Thoracic aorta (tissue), 2 donors: ENCODE measurements at regions not wholly inside any gene's neighbourhood (a gene's known extent, or its start where the extent isn't known, plus 50 kb on each side); places are given as distances from the start of the nearest gene placed in this dataset.

Experiments
- ATAC-seq: fragments of 150-250 bp; one replicate; pipeline ENCODE4 v1.8.0; 2017; ENCODE audit warnings: low read depth; ENCODE audit not compliant: insufficient number of reproducible peaks, low FRiP score
- DNase-seq: peaks from one replicate; pipeline ENCODE4 v3.0.0-alpha.2; 2020; ENCODE audit warnings: low spot score
- H3K27ac ChIP-seq, 2 donors: fragments of 200-600 bp; sonication (generic); 1 replicate in 1 of 2; 2 replicates in 1 of 2; pipeline ENCODE4 v1.5.1; 2016; ENCODE audit warnings: mild to moderate bottlenecking in 2 of 2, moderate library complexity in 2 of 2
- H3K27me3 ChIP-seq: fragments of 200-600 bp; sonication (generic); replicated peaks from 2 replicates; pipeline ENCODE4 v1.6.0; 2016; ENCODE audit warnings: mild to moderate bottlenecking; ENCODE audit not compliant: insufficient read depth
- H3K36me3 ChIP-seq: fragments of 200-600 bp; sonication (generic); one replicate; pipeline ENCODE4 v1.5.1; 2016
- H3K4me1 ChIP-seq, 2 donors: fragments of 200-600 bp; sonication (generic); 1 replicate in 1 of 2; 2 replicates in 1 of 2; pipeline versions ENCODE4 v1.5.1 to v1.6.0; 2016; ENCODE audit warnings: low read depth in 2 of 2, mild to moderate bottlenecking in 1 of 2; ENCODE audit not compliant: control insufficient read depth in 1 of 2
- H3K4me3 ChIP-seq: fragments of 200-600 bp; sonication (generic); 2 replicates; pipeline ENCODE4 v1.5.1; 2016; ENCODE audit warnings: mild to moderate bottlenecking
- H3K9me3 ChIP-seq: fragments of 200-600 bp; sonication (generic); 2 replicates; pipeline ENCODE4 v1.5.1; 2016
- TF ChIP-seq, protein P1 (sequence below): fragments of 200-600 bp; sonication (generic); IDR thresholded peaks from one replicate; pipeline ENCODE4 v1.5.1; 2019; ENCODE audit warnings: antibody characterized with exemption

DNA sequence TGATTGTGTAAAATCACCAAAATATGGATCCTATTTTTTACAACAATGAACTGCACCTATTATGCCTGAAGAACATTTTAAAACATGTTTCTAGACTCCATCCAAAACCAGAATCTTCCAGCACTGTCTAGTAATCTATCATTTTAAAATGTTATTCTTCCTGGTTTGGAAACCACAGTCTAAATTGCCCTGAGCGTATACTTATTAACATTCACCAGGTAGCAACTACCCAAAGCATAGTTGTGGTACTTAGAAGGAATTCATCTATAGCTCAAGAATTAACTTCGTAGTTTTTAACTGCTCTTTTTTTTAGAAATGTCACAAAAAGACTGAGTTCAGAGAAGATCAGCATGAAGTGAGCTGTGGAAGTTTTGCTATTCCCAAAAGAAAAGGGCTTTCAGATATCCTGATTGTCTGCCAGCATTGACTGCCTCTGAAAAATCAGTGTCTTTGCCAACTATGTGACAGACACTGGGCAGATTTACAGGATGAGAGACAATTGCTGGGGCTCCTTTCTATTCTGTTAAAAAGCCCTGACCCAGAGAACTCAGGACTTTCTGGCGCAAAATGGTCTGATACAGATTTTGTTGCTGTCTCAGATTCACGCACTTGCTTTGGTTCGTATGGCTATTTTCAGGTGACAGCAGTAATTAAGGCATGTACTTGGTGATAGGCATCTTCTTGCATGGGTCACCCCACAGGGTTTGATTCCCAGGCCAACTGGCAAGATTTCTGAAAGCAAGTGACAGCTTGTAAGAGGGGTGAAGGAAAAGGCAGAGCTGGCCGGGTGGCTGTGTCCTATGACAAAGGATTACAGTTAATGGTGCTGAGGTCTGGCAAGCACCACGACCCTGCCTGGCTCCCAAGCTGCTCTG, 152.5 kb upstream of the RAI14 start:
- Histone ChIP-seq H3K4me3 (no peak overlapping the region), H3K36me3 (no peaks in the 10 kb centered on the region), H3K9me3 (no peaks in the 10 kb centered on the region), H3K4me1 (peaks cover 44 to 63% of the 10 kb centered on the region in 2 donors), H3K27me3 (no peaks in the 10 kb centered on the region), H3K27ac (peak overlapping the region; percentile 83 to 86)
- TF ChIP-seq, protein P1, sequence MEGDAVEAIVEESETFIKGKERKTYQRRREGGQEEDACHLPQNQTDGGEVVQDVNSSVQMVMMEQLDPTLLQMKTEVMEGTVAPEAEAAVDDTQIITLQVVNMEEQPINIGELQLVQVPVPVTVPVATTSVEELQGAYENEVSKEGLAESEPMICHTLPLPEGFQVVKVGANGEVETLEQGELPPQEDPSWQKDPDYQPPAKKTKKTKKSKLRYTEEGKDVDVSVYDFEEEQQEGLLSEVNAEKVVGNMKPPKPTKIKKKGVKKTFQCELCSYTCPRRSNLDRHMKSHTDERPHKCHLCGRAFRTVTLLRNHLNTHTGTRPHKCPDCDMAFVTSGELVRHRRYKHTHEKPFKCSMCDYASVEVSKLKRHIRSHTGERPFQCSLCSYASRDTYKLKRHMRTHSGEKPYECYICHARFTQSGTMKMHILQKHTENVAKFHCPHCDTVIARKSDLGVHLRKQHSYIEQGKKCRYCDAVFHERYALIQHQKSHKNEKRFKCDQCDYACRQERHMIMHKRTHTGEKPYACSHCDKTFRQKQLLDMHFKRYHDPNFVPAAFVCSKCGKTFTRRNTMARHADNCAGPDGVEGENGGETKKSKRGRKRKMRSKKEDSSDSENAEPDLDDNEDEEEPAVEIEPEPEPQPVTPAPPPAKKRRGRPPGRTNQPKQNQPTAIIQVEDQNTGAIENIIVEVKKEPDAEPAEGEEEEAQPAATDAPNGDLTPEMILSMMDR, result no peak
- no peak for DNase-seq
- no peak for ATAC-seq

DNA sequence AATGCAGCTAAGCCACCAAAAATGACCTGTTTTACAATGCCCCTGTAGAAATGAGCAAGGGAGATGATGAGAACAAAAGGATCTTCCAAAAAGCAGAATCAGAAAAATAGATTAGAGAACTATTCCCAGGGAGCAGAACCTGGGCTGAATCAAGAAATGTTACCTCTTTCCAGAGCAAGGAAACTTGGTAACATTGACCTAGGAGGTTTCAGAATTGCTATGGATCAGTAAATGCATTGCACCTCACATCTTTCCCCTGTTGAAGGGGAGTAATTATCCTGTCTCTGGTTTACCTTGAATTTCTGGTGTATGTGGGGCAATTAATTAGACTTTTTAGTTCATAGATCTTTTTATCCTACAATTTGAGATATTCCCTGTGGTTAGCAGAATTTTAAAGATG, 151.2 kb upstream of the RAI14 start:
- ATAC-seq, result no peak
- H3K27ac ChIP-seq, result peak overlapping the region; percentile 83 to 86
- H3K4me3 ChIP-seq, result no peak overlapping the region
- H3K36me3 ChIP-seq, result no peaks in the 10 kb centered on the region
- TF ChIP-seq, protein P1, result no peak
- H3K4me1 ChIP-seq, result peaks cover 33 to 53% of the 10 kb centered on the region in 2 donors
- DNase-seq, result no peak
- no peaks in the 10 kb centered on the region for H3K27me3 ChIP-seq
- H3K9me3 ChIP-seq, result no peaks in the 10 kb centered on the region

DNA sequence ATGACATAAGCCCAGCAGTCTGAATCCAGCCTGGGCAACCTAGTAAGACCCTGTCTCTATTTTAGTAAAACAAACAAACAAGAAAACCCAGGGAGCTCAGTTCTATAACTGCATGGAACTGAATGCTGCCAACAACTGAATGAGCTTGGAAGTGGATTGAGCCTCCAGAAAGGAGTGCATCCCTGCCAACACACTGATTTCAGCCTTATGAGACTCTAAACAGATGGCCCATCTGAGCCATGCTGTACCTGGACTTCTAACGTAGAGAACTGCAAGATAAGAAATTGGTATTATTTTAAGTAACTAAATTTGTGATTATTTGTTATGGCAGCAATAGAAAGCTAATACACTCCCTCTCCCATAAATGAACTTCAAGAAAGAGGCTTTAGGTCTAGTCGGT, 150.4 kb upstream of the RAI14 start:
- TF ChIP-seq, protein P1, result no peak
- H3K27me3 ChIP-seq, result no peaks in the 10 kb centered on the region
- peak overlapping the region; percentile 83 to 86 for H3K27ac ChIP-seq
- H3K36me3 ChIP-seq, result no peaks in the 10 kb centered on the region
- H3K4me3 ChIP-seq, result no peak overlapping the region
- no peaks in the 10 kb centered on the region for H3K9me3 ChIP-seq
- DNase-seq (no peak), ATAC-seq (no peak)
- peaks cover 26 to 51% of the 10 kb centered on the region in 2 donors for H3K4me1 ChIP-seq

DNA sequence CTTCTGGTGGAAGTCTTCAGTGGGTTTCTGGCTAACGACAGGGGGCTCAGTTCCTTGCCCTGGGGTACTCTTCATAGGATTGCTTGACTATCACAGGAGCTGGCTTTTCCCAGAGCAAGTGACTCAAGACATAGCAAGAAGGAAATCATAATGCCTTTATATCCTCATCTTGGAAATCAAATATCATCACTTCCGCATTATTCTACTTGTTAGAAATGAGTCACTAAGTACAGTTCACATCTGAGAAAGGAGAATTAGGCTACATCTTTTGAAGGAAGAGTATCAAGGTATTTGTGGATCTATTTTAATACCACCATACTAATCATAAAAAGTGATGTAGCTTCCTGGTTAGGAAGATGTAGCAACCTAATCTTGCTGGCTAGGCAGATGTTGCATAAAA, 148.2 kb upstream of the RAI14 start:
- TF ChIP-seq, protein P1, result no peak
- ATAC-seq, result no peak
- Histone ChIP-seq H3K36me3 (no peaks in the 10 kb centered on the region), H3K27me3 (no peaks in the 10 kb centered on the region), H3K4me3 (no peak overlapping the region), H3K4me1 (peaks cover 29 to 59% of the 10 kb centered on the region in 2 donors), H3K27ac (no peak overlapping the region), H3K9me3 (no peaks in the 10 kb centered on the region)
- no peak for DNase-seq

DNA sequence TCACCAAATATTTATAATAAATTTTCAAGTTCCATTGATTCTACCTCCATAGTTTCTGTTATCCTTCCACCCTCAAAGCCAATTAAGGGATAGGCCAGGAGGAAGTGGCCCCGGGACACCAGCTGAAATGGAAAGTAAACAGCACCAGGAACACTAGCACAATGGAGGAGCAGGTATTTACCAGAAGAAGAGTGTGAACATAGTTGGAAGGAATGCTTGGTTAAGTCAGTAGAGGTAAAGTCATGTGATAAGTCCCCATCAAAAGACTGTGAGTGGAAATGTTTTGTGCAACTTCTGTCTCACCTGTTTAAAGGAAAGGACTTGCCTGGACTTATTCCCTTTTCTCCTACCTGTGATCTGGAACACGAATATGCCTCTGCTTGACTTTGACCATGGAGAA, 146.7 kb upstream of the RAI14 start:
- TF ChIP-seq, protein P1, result no peak
- no peak for DNase-seq
- H3K36me3 ChIP-seq, result no peaks in the 10 kb centered on the region
- H3K4me1 ChIP-seq, result peaks cover 18 to 45% of the 10 kb centered on the region in 2 donors
- no peak overlapping the region for H3K4me3 ChIP-seq
- ATAC-seq, result no peak
- H3K27me3 ChIP-seq, result no peaks in the 10 kb centered on the region
- H3K9me3 ChIP-seq, result no peaks in the 10 kb centered on the region
- H3K27ac ChIP-seq, result no peak overlapping the region
